NB4 (cell line): ENCODE measurements at regions not wholly inside any gene's neighbourhood (a gene's known extent, or its start where the extent isn't known, plus 50 kb on each side); places are given as distances from the start of the nearest gene placed in this dataset.

Source experiments
- POLR2A ChIP-seq: IDR thresholded peaks from 2 replicates; pipeline ENCODE4 v1.6.1; 2011; ENCODE audit warnings: mild to moderate bottlenecking; ENCODE audit not compliant: insufficient read length; ENCODE audit errors: extremely low read depth
- TF ChIP-seq, protein P1 (sequence below): IDR thresholded peaks from 2 replicates; pipeline ENCODE4 v1.6.1; 2011; ENCODE audit warnings: low read depth, low read length
- TF ChIP-seq, protein P2 (sequence below): IDR thresholded peaks from one replicate; pipeline ENCODE4 v1.5.1; 2012; ENCODE audit warnings: low read depth, low read length

DNA sequence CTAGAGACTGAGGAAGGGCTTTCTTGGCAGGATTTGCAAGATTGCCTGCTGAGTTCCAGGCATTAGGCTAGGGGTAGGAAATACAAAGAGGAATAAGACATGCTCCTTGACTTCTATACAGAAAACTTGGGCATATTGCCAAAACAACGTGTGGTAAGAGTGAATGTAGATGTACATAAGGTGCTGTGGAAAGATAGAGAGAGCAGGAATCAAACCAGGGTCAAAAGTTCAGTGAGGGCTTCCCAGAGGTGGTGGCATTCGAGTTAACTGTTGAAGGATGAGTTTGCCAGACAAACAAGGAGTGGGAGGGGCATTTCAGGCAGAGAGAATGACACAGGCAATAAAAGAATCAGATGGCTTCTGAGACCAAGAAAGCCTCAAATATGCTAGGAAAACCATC lies 187.9 kb downstream of the KDR start:
- TF ChIP-seq, protein P1, sequence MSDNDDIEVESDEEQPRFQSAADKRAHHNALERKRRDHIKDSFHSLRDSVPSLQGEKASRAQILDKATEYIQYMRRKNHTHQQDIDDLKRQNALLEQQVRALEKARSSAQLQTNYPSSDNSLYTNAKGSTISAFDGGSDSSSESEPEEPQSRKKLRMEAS: no peak
- TF ChIP-seq, protein P2, sequence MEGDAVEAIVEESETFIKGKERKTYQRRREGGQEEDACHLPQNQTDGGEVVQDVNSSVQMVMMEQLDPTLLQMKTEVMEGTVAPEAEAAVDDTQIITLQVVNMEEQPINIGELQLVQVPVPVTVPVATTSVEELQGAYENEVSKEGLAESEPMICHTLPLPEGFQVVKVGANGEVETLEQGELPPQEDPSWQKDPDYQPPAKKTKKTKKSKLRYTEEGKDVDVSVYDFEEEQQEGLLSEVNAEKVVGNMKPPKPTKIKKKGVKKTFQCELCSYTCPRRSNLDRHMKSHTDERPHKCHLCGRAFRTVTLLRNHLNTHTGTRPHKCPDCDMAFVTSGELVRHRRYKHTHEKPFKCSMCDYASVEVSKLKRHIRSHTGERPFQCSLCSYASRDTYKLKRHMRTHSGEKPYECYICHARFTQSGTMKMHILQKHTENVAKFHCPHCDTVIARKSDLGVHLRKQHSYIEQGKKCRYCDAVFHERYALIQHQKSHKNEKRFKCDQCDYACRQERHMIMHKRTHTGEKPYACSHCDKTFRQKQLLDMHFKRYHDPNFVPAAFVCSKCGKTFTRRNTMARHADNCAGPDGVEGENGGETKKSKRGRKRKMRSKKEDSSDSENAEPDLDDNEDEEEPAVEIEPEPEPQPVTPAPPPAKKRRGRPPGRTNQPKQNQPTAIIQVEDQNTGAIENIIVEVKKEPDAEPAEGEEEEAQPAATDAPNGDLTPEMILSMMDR: no peak
- TF ChIP-seq POLR2A: no peak
